ENCODE measurements at regions not wholly inside any gene's neighbourhood (a gene's known extent, or its start where the extent isn't known, plus 50 kb on each side); places are given as distances from the start of the nearest gene placed in this dataset.

DNA sequence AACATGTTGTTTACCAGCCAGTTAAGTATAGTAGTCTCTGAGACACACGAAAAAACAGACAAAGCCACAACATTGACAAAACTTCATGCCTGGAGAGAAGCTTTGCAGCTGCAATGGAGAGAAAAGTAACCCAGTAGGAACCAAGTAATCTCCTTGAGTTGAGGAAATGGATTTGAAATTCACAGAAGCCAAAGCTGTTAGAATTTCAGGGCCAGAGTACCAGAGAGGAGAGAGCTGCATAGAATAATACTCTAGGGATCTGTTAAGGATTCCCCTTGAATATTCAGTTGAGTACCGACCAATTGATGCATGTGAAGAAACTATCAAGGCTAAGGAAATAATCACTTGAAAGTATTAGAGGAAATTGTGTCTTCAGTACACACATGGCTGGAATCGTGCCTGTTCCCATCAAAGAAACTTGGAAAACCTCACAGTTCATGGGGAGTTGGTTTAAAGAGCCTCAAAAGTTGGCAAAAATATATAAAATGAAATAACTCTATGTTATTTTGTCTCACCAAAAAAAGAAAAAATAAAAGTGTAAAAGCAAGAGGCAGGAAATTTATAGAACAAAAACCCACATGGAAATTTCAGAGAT, 324.0 kb upstream of the NEGR1 start:
- DNase-seq: no peak

DNA sequence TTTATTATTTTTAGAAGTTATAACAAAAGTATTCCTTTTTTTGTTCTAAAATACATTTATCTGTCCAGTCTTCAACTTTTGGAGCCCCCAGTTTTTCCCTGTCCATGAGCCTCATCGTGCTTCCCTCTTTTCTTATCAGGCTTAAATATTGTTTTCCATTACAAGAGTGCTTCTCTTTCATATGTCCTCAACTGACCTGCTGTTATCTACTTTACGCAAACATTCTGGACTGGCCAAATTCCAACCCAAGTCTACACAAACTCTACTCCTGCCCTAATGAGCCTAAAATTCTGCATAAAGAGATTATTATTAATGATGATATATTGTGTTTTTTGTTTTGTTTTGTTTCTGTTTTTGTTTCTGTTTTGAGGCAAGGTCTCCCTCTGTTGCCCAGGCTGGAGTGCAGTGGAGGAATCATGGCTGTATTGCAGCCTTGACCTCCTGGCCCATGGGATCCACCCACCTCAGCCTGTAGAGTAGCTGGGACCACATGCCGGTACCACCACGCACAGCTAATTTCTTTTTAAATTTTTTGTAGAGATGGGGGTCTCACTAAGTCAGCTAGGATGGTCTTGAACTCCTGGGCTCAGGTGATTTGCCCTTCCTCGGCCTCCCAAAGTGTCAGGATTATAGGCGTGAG, 318.8 kb upstream of the NEGR1 start:
- DNase-seq: no peak

DNA sequence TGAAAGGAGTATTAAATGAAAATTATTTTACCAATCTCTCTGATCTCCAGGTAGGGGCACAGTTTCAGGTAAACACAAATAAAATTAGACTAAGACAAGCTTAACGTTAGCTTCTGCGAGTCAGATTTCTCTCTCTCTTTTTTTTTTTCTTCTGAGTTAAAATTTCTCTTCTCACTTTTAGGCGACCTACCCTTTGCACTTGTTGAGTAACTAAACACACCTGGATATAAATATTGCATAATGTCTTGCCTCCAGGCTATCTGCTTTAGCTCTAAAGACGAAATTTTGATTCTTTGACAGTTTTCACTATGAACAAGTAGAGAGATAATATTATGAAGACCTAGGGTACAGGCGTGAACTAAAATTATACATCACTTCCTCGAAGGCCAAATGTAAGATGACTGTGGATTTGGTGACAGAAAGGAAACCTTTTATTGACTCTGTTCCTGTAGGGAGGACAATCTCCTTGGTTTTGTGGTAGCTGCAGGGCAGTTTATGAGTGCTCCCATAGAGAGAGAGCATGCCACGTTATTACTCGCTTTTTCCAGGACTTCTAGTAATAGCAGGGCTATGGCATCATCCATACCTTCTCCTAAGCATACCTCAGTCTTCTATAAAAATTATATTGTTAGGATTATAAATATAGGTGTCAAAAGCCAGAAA, 303.8 kb upstream of the NEGR1 start:
- DNase-seq: no peak

GRCh38 chr1:72579629-72580028, 297.3 kb upstream of the NEGR1 start:
- no peak for DNase-seq

GRCh38 chr1:72570815-72571214, 288.5 kb upstream of the NEGR1 start:
- DNase-seq: no peak

GRCh38 chr1:72568113-72568512, 285.8 kb upstream of the NEGR1 start:
- DNase-seq: no peak

DNA sequence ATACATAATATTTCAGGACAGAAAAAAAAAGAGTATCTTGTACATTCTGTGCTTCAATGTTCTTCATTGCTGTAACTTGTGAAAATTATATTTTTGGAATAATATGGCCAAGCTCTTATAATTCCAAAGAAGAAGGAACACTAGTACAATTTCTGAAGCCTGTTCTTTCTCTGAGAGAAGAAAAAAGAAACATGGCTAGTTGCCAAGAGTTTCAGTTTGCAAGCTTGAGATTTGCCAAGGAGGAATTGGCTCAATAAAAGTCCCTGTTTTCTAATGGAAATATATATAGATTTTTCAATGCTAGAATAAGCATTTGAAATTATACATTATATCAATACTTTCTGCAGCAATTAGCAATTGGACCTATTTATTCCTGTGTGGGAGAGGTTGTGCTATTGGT, 285.2 kb upstream of the NEGR1 start:
- DNase-seq: no peak

DNA sequence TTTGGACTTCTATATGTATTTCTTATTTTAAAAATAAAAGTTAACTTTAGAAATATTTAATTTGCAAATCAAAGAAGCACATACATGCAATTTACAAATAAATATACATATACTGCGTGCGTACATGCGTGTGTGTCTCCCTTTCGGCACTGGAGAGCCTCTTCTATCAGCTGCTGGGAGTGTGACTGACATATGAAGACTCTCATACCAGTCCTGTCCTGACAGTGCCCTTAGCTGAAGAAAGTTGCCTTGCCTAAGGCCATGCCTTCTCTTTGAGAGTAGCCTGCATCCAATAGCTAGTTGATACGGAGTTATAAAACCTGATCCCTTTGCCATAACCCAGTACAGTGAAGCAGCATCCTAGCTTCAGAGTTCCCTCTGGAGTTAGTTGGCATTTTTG, 282.4 kb upstream of the NEGR1 start:
- DNase-seq: no peak

DNA sequence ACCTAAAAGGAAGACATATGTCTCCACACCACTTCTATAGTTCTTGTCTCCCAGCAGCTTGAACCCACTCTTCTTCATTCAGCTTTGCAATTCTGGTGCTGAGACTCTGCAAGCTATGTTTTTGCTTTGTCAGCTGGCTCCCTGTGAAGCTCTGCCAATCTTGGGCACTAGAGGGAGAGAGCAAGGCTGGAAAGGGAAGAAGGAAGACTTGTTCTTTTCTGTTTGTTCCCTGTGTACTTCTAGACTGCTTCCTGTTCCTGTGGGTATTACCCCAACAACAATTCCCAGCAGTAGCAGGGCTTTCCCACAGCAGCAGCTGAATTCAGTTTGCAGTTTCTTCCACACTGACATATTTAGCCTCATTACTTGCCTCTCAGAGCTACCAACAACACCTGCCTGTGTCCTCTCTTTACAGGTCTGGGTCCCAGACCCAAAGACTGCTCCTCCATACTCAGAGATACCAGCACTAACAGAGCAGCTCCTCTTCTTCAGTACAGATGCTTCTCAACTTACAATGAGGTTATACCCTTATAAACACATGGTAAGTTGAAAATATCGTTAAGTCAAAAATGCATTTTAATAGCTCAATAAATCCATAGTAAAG, 275.2 kb upstream of the NEGR1 start:
- DNase-seq: no peak

DNA sequence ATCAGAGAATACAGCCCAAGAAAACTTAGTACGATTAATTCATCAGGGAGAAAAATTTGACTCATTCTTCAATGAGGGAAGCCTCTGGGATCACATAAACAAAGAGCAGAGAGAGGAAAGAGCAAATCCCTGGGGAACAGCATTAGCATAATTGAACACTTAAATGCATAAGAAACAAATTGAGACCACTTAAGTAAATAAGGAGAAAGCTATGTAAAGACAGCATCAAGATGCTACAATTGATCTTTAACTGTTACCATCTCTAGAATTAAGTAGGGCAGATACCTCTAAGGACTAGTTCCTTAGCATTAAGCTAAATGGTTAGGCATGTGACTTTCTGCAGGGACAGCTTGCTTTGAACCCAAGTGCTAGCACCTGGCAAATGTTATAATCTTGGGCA, 265.1 kb upstream of the NEGR1 start:
- no peak for DNase-seq

DNA sequence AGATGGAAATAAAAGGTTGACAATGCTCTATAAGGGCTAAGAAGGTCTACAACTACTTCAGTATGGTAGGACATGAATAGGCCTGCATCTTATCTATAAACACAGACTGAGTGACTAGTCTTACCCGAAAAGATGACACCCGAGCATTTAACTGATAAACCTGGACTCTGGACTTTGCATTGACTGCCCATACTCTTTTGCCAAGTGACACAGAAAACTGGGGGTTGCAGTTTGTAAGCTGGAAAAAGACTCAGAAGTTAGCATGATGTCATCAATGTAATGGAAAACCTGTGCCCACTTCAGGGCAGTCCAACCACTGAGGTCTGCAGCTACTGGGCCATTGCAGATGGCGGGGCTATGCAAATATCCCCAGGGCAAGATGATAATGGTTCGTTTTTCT, 258.3 kb upstream of the NEGR1 start:
- no peak for DNase-seq

DNA sequence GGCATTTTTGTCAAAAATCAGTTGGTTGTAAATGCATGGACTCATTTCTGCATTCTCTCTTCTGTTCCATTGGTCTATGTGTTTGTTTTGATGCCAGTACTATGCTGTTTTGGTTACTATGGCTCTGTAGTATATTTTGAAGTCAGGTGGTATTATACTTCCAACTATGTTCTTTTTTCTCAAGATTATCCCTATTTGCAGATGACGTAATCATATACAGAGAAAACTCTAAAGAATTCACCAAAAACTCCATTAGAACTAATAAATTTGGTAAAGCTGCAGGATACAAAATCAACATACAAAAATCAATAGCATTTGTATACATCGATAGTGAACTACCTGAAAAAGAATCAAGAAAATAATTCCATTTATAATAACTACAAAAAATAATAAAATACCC, 253.1 kb upstream of the NEGR1 start:
- no peak for DNase-seq

- DNase-seq: no peak
Measured at GRCh38 chr1:72530646-72531045, 248.3 kb upstream of the NEGR1 start.

GRCh38 chr1:72526926-72527325, 244.6 kb upstream of the NEGR1 start:
- no peak for DNase-seq

DNA sequence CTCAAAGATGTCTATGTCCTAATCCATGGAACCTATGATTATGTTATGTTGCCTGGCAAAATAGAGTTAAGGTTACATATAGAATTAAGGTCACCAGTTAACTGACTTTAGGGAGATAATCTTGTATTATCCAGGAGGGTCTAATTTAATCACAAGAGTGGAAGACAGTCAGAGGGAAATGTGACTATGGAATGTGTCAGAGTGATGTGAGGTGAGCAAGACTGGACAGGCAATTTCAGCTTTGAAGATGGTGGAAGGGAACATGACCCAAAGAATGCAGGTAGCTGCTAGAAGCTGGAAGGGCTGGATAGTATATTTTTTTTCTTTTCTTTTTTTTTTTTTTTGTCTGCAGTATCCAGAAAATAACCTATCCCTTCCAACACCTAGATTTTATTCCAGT, 241.7 kb upstream of the NEGR1 start:
- DNase-seq: no peak

- DNase-seq: no peak
Measured at GRCh38 chr1:72521659-72522058, 239.3 kb upstream of the NEGR1 start.

DNA sequence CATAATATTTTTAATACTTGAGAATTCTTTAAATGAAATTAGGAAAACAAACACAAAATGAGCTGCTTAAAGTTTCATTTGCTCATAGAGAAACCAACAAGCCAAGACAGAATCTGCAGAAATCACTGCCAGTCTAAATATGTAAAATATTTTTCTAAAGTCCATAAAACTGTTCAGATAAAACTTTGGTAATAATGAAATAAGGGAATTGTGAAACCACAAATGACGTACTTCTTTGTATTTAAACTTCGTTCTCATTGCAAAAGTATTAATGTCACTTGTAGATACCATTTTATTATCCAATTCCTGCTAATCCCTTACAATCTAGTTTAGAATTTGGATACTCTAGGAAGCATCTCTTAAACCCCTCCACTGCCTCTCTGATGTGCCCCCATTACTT, 234.5 kb upstream of the NEGR1 start:
- DNase-seq: no peak

DNA sequence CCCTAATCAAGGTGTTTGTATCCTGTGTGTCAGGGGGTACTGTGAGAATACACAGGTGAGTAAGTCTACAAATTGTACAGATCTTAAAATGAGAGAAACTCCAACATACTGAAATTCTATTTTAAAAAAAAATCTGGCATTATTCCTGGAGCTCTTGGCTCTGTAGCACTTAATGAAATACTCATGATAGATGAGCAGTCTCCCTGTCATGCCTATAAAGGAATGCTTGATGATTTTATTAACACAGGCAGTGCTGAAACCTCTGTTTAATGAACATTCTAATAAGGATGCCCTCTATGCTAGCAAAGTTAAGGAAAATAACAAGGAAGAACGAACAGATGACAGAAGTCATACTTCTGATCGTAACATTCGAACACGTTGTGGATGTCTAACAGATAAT, 233.9 kb upstream of the NEGR1 start:
- DNase-seq: no peak

DNA sequence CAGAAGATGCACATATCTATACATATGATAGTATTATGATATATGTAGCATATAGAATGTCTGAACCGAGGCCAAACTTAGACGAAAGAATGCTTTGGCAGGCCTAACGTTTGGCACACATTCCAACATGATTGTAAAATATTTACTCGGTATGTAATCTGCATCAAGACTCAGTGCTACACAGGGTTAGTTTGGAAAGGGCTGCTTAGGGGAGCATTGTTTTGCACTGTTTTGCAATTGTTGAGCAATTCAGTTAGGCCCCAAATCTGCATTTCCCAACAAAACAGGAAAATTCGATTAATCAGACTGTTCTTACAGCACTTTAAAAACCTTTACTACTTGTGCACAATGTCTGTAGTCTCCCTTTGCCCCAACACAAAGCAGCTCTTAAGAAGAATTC, 216.0 kb upstream of the NEGR1 start:
- no peak for DNase-seq

GRCh38 chr1:72489801-72490200, 207.5 kb upstream of the NEGR1 start:
- DNase-seq: no peak

- DNase-seq: no peak
Measured at GRCh38 chr1:72485801-72486200, 203.5 kb upstream of the NEGR1 start.

DNA sequence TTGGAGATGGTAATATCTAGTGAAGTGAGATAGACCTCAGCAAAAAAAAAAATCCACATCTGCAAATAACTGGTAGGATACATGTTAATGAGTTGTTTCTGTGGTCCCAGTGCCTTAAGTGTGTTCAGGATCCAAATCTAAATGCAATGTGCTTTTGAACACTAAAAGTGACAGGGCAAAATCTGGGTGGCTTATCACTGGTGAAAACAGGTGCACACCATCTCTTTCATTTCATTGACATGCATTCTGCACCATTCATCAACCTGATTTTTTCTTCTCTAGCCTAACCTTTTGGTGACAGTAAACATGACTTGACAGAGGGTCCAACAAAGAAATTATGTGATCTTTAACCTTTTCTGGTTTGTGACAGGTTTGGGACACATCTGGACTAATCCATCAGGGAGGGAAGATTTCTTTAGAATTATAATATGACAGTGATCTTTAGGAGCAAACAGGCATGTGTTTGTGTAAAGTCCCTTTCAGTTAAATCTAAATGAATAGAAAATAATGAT, 201.6 kb upstream of the NEGR1 start:
- DNase-seq: no peak

DNA sequence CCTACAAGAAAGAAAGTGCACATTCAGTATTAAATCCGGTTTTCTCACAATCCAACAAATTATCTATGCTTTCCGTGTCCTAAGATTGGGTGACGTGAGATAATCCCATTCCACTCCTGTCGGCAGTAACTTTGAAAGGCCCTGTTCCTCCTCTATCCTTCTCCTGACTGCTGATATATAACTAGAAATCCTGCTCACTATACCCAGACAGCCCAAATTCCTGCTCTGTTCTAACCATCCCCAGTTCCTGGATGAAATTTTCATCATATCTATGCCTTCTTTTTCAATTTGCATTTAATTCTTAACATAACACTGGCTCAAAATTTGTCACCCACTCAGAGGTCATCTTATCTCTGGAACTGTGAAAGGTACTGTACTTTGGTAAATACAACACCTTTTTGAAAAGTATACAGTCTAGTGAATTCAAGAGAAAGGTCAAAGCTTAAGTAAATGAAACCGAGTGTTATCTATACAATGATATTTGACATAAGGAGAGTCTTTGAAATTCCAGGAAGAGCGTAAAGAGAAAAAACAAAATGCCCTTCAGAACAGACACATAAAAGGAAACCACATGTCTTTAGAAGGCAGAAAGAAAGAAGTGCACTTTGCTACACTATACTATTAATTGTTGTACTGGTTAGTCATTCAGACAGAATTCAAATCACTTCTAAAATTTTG, 200.5 kb upstream of the NEGR1 start:
- no peak for DNase-seq

Measured in NCI-H1417 treated with DMSO at 0.1 percent for 48 hours (cell line).